Transverse colon (tissue), 4 donors: ENCODE measurements at regions not wholly inside any gene's neighbourhood (a gene's known extent, or its start where the extent isn't known, plus 50 kb on each side); places are given as distances from the start of the nearest gene placed in this dataset.

ENCODE experiments used
- CTCF ChIP-seq, 5 experiments: fragments of 200-600 bp in 3 of 5; fragments of 450-650 bp in 2 of 5; sonication (generic) in 3 of 5; IDR thresholded peaks; 1 replicate in 2 of 5; 2 replicates in 3 of 5; pipeline ENCODE4 v1.5.1; 2016 to 2017; ENCODE audit warnings: antibody characterized with exemption in 5 of 5, inconsistent platforms in 3 of 5, mild to moderate bottlenecking in 2 of 5, moderate library complexity in 1 of 5
- EP300 ChIP-seq: sonication (generic); formaldehyde crosslinking; IDR thresholded peaks from one replicate; pipeline ENCODE4 v1.6.1; 2017; ENCODE audit warnings: antibody characterized with exemption, low read depth
- POLR2A ChIP-seq: fragments of 450-650 bp; IDR thresholded peaks from one replicate; pipeline ENCODE4 v1.6.1; 2016; ENCODE audit warnings: antibody characterized with exemption, mild to moderate bottlenecking, moderate library complexity
- POLR2AphosphoS5 ChIP-seq, 3 donors: sonication (generic); formaldehyde crosslinking; IDR thresholded peaks; one replicate each; pipeline ENCODE4 v1.6.1; 2016; ENCODE audit warnings: antibody characterized with exemption in 3 of 3

- TF ChIP-seq CTCF (IDR thresholded peaks at IDR 0.05): no peak
- TF ChIP-seq POLR2A: no peak
- TF ChIP-seq EP300: no peak
- TF ChIP-seq POLR2AphosphoS5 (IDR thresholded peaks at IDR 0.05): no peak
Measured at GRCh38 chr12:47373554-47374150, 293.9 kb upstream of the AMIGO2 start.
